Activated T-helper 2 cell treated with anti-CD3 and anti-CD28 coated beads, Interferon-gamma antibody, Interleukin-2, Interleukin-4, amounts not matched to agents 10 μg/mL and 5 μg/mL and 100 μg/mL, durations not matched to agents 14 hours and 24 hours and 36 hours (primary cell): ENCODE measurements at regions not wholly inside any gene's neighbourhood (a gene's known extent, or its start where the extent isn't known, plus 50 kb on each side); places are given as distances from the start of the nearest gene placed in this dataset.

ENCODE experiments used
- DNase-seq: peaks from one replicate; pipeline ENCODE4 v3.0.0; 2021; ENCODE audit warnings: low spot score
- H3K27ac Mint-ChIP-seq: one replicate; pipeline ENCODE4 v1.8.0; 2021; ENCODE audit warnings: mixed read lengths
- H3K27me3 Mint-ChIP-seq: one replicate; pipeline ENCODE4 v1.8.0; 2021; ENCODE audit warnings: low read depth, mixed read lengths
- H3K36me3 Mint-ChIP-seq: one replicate; pipeline ENCODE4 v1.8.0; 2021; ENCODE audit warnings: low read depth, mixed read lengths
- H3K4me1 Mint-ChIP-seq: one replicate; pipeline ENCODE4 v1.8.0; 2021; ENCODE audit warnings: low read depth, mixed read lengths
- H3K4me3 Mint-ChIP-seq: one replicate; pipeline ENCODE4 v1.8.0; 2021; ENCODE audit warnings: low read depth, mild to moderate bottlenecking, moderate library complexity, mixed read lengths
- H3K9me3 Mint-ChIP-seq: one replicate; pipeline ENCODE4 v1.8.0; 2021; ENCODE audit warnings: mixed read lengths
- intact Hi-C: fragments of 100-400 bp; cut with micrococcal nuclease; formaldehyde crosslinking; loops from one replicate; pipeline ENCODE4 v1.15.1; 2023

DNA sequence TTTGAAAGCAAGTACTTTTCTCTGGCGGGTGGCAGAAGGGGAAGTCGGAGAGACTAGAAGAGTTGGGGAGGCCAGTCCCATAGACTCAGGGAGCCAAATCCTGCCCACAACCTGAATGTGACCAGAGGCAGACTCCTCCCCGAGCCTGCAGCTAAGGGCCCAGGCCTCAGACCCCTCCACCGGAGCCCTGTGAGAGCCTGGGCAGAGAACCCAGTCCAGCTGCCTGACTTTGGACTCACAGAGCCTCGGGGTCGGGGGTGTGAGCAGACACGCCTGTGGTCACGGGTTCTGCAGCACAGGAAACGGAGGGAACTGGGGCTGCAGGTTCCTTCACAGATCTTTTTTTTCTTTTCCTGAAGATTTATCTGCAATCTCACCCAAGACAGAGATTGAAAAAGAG lies 312.3 kb downstream of the CTTN start:
- Mint-ChIP-seq H3K4me3 (no peak overlapping the region), H3K27me3 (peaks cover 6% of the 10 kb centered on the region), H3K4me1 (no peaks in the 10 kb centered on the region), H3K36me3 (no peaks in the 10 kb centered on the region), H3K27ac (no peak overlapping the region), H3K9me3 (no peaks in the 10 kb centered on the region)
- DNase-seq, result no peak
- intact Hi-C loops, result no loop called here

DNA sequence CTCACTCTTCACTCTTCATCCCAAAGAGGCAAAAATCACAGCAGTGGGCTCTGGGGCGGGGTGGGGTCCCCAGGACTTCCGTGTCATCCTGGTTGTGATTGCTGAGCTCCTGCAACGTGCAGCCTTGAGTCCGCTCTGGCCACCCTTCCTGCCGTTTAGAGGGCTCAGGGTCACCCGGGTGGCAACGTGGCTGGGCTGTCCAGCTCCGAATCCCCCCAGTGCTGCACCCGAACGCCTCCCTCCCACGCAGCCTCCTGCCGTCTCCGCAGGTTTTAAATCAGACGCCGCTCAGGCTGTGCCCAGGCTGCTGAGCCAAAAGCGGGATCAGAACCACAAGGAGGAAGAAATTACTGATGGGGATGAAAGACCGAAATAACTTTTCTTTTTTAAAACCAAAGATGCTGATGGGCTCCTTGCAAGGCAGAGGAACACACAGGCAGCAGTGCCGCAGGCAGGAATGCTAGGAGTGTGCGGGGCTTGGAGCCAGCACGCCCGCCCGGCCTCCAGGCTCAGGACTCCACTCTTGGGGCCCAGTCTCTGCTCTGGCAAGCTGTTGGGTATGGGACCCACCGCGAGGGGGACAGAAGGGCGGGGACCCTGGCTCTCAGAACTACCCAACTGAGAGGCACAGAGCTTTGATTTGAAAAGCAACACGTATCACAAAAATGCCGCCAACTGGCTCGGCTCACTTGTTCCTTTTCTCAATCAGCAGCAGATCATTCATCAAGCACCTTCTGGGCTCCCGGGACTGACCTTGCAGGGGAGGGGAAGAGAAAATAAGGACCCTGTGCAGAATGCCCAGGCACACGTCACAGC lies 313.0 kb downstream of the CTTN start:
- H3K27me3 Mint-ChIP-seq, result peaks cover 6% of the 10 kb centered on the region
- H3K27ac Mint-ChIP-seq, result no peak overlapping the region
- DNase-seq, result no peak
- intact Hi-C loops, result no loop called here
- no peaks in the 10 kb centered on the region for H3K4me1 Mint-ChIP-seq
- no peaks in the 10 kb centered on the region for H3K36me3 Mint-ChIP-seq
- no peak overlapping the region for H3K4me3 Mint-ChIP-seq
- H3K9me3 Mint-ChIP-seq, result no peaks in the 10 kb centered on the region

DNA sequence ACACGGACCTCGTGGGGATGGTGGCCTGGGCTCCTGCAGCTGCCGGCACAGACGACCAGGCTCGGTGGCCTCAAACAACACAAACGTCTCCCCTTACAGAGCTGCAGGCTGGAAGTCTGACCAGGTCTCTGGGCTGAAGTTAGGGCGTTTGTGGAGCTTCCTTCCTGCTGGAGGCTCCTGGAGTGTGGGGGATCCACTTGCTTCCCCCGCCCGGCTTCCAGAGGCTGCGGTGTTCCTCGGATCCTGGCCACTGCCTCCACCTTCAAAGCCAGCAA lies 313.5 kb downstream of the CTTN start:
- peaks cover 6% of the 10 kb centered on the region for H3K27me3 Mint-ChIP-seq
- DNase-seq, result no peak
- H3K4me3 Mint-ChIP-seq, result no peak overlapping the region
- no peak overlapping the region for H3K27ac Mint-ChIP-seq
- peaks cover under 1% of the 10 kb centered on the region for H3K4me1 Mint-ChIP-seq
- intact Hi-C loops, result no loop called here
- H3K36me3 Mint-ChIP-seq, result no peaks in the 10 kb centered on the region
- no peaks in the 10 kb centered on the region for H3K9me3 Mint-ChIP-seq

DNA sequence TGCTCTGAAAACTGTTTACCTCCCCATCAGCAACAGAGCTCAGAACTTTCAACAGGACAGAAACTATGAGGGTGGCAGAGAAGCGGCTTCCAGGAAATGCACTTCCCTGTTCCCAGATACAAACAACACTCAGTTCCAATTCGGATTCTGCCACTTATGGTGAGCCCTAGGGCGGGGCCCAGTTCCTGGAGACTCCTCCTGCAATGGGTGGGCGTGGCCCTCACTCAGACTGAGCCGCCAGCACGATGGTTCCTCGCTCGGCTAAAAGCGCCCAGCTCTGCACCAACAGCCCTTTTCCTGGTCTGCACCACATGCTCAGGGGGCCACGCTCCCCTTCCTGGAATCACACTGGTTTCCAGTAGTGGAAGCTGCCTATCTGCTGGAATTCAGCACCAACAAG lies 314.1 kb downstream of the CTTN start:
- no peaks in the 10 kb centered on the region for H3K36me3 Mint-ChIP-seq
- peaks cover 4% of the 10 kb centered on the region for H3K4me1 Mint-ChIP-seq
- no peak overlapping the region for H3K27ac Mint-ChIP-seq
- DNase-seq, result no peak
- peaks cover 6% of the 10 kb centered on the region for H3K27me3 Mint-ChIP-seq
- H3K9me3 Mint-ChIP-seq, result no peaks in the 10 kb centered on the region
- intact Hi-C loops, result no loop called here
- H3K4me3 Mint-ChIP-seq, result no peak overlapping the region

DNA sequence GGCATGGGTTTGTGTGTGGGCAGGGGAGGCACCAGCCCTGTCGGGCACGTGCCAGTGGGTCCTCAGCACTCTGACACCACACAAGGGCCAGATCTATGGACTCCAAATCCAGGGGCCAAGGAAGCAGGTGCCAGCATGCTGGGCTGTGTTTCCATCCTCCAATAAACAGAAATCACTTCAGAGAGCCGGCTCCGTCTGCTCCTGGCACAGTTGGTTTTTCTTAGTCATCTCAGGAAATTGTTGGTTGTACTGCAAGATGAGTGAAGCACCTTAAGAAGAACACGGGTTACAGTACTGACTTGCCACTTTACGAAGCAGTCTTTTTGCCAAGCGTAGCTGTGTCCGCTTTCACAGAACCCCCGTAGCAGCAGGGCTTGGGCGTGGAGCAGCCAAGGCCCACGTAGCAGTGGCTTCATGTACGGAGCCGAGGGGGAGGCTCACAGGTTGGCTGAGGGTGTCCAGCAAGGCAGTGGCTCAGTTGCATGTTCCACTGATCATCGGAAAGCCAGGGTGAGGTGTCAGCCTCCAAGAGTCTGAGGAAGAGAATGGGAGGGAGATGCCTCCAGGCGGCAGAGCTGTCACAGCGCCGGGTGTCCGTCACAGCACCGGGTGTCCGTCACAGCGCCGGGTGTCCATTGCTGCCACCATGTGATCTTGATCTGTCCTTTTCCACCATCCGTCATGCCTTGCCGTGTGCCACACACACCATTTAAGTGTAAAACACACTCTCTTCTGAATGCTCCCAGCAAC lies 314.9 kb downstream of the CTTN start:
- peaks cover 8% of the 10 kb centered on the region for H3K27me3 Mint-ChIP-seq
- intact Hi-C loops, result no loop called here
- H3K4me1 Mint-ChIP-seq, result peaks cover 4% of the 10 kb centered on the region
- no peak overlapping the region for H3K27ac Mint-ChIP-seq
- DNase-seq, result no peak
- no peaks in the 10 kb centered on the region for H3K36me3 Mint-ChIP-seq
- no peaks in the 10 kb centered on the region for H3K9me3 Mint-ChIP-seq
- H3K4me3 Mint-ChIP-seq, result no peak overlapping the region

DNA sequence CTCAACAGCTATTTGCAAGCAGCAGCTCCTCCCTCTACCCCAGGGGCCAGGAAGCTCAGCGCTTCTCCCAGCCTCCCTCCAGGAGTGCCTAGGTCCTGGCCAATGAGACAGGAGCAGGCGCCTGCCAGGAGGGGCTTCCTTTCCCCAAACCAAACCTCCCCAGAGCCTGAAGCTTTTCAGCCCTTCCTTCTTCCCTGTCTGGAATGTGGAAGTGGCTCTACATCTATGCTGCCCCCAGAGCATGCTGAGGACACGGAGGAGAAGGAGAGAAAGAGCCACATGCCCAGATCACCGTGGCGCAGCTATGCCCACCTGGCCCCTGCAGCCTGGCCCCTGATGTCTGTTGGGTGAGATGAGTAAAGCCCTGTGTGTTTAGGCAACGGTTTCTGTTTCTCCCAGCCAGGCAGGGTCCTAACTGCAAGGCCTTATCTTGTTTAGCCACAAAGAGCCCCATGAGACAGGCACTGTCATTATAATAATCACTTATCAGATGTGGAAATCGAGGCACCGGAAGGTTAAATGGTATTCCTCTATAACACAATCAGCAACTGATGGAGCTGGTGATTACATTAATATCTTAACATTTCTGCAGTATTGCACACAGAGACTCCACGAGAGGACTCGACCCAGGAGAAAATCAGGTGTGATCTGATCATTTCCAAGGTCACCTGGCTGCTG lies 315.8 kb downstream of the CTTN start:
- intact Hi-C loops, result no loop called here
- H3K36me3 Mint-ChIP-seq, result no peaks in the 10 kb centered on the region
- peaks cover 4% of the 10 kb centered on the region for H3K4me1 Mint-ChIP-seq
- DNase-seq, result no peak
- no peak overlapping the region for H3K27ac Mint-ChIP-seq
- H3K27me3 Mint-ChIP-seq, result peaks cover 8% of the 10 kb centered on the region
- no peak overlapping the region for H3K4me3 Mint-ChIP-seq
- H3K9me3 Mint-ChIP-seq, result no peaks in the 10 kb centered on the region

DNA sequence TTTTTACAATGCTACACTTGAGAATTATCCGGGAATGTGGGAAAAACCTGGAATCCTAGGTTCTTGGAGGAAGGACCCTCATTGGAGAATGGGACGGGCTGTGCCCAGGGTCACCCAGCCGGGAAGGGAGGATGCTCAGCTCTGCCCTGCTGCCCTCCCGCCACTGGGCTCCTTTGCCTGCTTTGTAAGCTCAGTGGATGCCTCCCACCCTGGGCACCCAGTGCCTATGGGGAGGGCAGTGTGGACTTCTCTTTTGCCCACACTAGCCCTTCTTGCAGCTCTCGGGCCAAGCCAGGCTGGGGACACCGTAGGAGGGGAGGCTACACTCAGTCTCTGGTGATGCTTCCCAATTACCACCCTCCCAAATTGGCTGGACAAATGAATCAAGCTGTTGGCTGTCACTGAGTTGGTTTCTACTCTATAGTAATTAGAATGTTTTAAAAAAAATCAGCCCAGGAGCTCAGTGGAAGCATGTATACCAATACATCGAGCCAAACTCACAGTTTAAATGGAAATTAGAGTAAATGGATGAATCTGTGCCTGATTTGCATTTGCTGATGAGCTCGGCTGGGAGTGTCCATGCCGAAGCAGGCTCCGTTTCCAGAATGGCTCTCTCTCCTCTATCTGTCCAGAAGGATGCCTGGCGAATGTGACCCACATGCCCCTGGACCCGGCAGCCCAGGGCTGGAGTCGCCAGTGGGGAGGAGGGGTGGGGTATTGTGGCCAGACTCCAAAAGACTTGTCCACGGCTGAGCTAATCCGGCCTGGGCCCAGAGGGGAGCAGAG lies 317.0 kb downstream of the CTTN start:
- H3K27me3 Mint-ChIP-seq, result peaks cover 5% of the 10 kb centered on the region

DNA sequence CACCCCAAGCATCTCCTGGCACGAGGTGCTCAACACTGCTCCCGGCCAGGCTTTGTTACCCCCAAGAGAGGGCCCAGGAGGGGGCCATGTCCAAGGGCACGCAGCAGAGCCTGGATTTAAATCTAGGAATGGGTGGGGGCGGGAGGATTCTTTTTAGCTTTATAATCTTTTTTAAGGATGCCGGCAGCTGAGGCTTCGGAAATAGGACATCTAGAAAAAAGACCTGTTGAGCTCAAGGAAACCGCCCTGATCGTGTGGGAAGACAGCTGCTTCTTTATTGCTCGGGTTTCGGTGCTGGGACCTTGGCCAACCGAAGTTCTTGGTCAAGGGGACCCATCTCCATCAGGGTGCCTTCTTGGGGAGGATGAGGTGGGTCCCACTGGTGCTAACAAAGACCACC lies 317.9 kb downstream of the CTTN start:
- H3K4me1 Mint-ChIP-seq, result peaks cover 4% of the 10 kb centered on the region
- no peak for DNase-seq
- H3K27me3 Mint-ChIP-seq, result peaks cover 4% of the 10 kb centered on the region
- H3K4me3 Mint-ChIP-seq, result no peak overlapping the region
- H3K9me3 Mint-ChIP-seq, result no peaks in the 10 kb centered on the region
- H3K36me3 Mint-ChIP-seq, result no peaks in the 10 kb centered on the region
- intact Hi-C loops, result no loop called here
- no peak overlapping the region for H3K27ac Mint-ChIP-seq

More for the DNA sequence above, 317.0 kb downstream of the CTTN start:
- no peaks in the 10 kb centered on the region for H3K36me3 Mint-ChIP-seq
- H3K9me3 Mint-ChIP-seq, result no peaks in the 10 kb centered on the region
- peaks cover 4% of the 10 kb centered on the region for H3K4me1 Mint-ChIP-seq
- DNase-seq, result no peak
- no peak overlapping the region for H3K4me3 Mint-ChIP-seq
- intact Hi-C loops, result no loop called here
- H3K27ac Mint-ChIP-seq, result no peak overlapping the region

DNA sequence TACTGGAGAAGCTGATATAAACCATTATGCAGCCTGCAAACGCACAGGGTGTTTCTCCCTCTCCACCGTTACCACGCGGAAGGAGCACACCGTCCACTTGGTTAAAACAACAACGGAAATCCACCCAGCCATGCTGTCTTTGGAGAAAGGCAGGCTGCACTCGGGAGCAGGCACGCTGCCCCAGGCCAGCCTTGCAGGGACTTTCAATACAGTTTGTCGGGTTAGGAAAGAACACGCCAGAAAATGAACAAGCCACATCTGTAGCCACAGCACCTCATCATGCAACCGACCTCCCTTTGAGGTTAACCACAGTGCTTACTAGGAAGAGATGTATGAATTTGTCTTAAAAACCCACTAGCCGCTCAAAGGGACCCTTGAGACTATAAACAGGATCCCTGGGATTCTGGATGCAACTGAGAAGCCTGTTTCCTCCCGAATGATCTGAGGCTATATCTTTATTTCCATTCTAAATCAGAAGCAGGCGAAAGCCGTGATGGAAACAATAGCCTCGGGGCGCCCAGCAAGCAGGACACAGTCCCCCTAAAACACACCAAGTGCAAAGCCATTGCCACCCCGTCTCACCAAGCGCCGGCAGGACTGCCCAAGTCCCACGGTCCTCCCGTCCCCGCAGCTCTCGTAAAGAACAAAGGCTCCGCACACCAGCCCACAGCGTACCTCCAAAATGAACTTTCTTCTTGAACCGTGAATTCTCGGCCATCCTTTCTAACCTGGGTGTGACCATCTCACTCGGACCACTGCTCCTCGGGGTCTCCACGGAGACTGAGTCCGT lies 318.9 kb downstream of the CTTN start:
- Mint-ChIP-seq H3K9me3 (no peaks in the 10 kb centered on the region), H3K36me3 (no peaks in the 10 kb centered on the region), H3K27ac (no peak overlapping the region), H3K27me3 (peaks cover 4% of the 10 kb centered on the region), H3K4me1 (peaks cover 4% of the 10 kb centered on the region), H3K4me3 (no peak overlapping the region)
- intact Hi-C loops, result no loop called here
- no peak for DNase-seq

DNA sequence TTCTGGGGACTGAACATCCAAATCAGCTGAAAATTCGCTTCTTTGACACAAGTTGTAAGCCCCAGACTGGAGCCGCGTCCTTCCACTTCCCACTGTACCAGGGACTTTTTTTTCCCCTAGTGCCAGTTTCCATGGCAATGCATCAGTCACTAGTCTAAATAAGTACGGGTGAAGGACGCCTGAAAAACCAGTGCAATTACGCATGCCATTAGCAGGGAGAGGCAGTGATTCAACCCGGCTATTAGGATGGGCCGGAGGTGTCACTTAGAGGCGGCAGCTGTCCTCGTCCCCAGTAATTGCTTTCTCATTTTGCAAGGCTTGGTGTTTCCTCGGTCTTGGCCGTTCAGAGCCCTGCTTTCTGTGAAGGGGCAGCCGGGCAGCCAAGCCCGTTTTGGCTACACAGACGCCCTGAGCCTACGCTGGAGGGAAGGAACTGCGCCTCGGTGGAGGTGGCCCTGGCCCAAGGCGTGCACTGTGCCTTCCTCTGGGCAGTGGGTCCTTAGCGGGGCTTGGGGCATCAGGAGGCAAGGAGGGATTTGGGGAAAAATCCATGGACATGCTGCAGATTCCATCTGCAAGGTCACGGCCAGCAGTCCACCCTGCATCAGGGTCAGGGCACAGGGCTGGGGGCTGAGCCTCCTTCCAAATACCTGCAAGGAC lies 319.7 kb downstream of the CTTN start:
- DNase-seq, result no peak
- H3K27me3 Mint-ChIP-seq, result peaks cover 7% of the 10 kb centered on the region
- H3K4me1 Mint-ChIP-seq, result peaks cover 4% of the 10 kb centered on the region
- intact Hi-C loops, result no loop called here
- H3K4me3 Mint-ChIP-seq, result no peak overlapping the region
- no peaks in the 10 kb centered on the region for H3K36me3 Mint-ChIP-seq
- no peaks in the 10 kb centered on the region for H3K9me3 Mint-ChIP-seq
- no peak overlapping the region for H3K27ac Mint-ChIP-seq

DNA sequence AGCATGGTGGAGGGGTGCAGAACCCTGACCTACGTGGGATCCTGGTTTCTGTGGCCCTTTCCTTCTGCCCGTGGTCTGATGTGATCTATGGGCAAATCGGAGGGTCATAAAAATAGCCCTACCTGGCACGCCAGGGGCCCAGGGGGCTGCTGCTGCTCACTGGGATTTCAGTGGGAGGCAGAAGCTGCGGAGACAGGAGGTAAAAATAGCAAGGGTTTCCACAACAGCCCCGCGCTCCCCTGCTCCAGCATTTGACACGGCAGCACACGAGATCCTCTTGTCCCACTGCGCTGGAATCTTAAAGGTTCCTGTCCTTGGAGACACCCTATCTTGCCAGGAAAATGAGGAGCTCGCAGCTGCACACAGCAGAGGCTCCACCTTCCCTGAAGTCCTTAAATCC lies 321.2 kb downstream of the CTTN start:
- Mint-ChIP-seq H3K27ac (no peak overlapping the region), H3K4me1 (peaks cover 4% of the 10 kb centered on the region), H3K27me3 (peaks cover 7% of the 10 kb centered on the region), H3K9me3 (no peaks in the 10 kb centered on the region), H3K36me3 (no peaks in the 10 kb centered on the region), H3K4me3 (no peak overlapping the region)
- intact Hi-C loops, result no loop called here
- no peak for DNase-seq

DNA sequence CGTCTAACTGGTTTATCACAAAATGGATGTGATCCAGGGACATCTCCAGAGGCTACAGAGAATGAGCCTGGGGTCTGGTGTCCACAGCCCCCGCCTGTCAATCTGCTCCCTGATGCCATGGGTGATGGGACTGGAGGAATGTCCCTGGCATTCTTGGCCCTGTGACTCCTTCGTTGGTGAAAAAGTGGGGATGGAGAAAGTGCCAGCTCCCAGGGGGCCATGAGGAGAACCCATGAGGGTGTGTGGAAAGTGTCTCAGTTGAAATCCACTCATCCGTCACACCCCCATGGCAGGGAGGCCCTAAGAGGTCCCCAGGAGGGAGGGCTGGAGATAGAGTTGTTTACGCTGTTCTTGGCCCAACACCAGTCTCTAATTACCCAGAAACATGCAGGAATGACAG lies 322.0 kb downstream of the CTTN start:
- Mint-ChIP-seq H3K9me3 (no peaks in the 10 kb centered on the region), H3K27me3 (peaks cover 5% of the 10 kb centered on the region), H3K4me1 (peaks cover 4% of the 10 kb centered on the region), H3K36me3 (no peaks in the 10 kb centered on the region), H3K4me3 (no peak overlapping the region), H3K27ac (no peak overlapping the region)
- no peak for DNase-seq
- intact Hi-C loops, result no loop called here
